HG02623 (cell line): ENCODE measurements at regions not wholly inside any gene's neighbourhood (a gene's known extent, or its start where the extent isn't known, plus 50 kb on each side); places are given as distances from the start of the nearest gene placed in this dataset.
"Not testable (repeated sequence)": the region's sequence is repeated elsewhere in the genome, so short reads cannot be mapped to it uniquely, and the experiment has no call there.

ENCODE experiments used
- ATAC-seq: cut with Tn5 transposase; IDR thresholded peaks from one replicate; pipeline ENCODE4 v1.9.1; 2021; ENCODE audit warnings: moderate library complexity; ENCODE audit not compliant: unreplicated experiment

DNA sequence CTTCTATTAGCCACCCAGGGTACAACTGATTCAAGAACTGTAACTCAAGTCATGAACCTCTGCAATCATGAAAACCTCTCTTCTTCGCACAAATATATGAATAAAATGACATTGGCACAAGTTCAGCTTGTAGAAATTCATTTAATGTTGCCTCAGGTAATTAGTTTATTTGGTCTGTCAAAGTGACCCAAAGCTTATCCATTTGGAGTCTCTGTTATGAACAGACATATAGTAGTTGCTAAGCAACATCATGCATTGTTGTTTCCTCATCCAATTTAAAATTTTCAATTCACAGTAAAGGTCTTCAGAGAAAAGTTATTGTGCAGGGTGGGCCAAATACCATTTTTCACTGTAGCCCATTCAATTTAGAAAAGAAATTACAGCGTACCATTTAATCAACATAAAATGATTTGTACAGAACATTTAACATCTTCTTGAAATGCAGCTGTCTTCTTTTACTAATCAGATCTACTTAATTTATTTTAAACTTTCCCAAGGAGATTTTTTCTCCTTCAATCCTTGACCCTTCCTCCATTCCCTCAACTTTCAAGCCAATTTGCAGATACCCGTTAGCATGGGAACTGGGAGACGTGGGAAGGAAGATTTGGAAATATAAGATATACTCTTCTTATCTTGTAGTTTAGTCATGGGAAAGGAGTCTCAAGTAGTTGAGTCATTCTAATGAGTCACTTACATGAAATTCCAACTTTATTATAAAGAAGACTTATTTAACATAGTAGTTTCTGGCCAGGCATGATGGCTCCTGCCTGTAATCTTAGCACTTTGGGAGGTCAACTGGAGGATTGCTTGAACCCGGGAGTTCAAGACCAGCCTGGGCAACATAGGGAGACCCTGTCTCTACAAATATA is 231.3 kb downstream of the ATPSCKMT start:
- ATAC-seq, result no peak

DNA sequence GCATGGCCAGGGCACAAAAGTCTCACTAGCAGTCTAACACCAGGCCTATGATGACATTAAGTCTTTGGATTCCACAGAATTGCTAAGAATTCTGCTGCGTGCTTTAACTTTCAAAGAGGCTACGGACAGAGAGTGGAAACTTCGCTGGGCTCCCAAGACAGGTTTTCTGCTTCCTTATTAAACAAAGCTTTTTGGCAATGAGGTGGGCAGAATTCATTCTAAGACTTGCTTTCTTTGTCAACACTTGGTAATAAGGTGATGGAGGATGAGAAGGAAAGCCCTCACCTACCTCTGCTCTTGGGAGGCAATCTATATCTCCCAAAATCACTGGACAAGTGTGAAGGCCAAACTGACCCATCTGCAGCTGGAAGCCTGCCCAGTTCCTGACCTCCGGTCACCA is 231.9 kb downstream of the ATPSCKMT start:
- ATAC-seq, result no peak

DNA sequence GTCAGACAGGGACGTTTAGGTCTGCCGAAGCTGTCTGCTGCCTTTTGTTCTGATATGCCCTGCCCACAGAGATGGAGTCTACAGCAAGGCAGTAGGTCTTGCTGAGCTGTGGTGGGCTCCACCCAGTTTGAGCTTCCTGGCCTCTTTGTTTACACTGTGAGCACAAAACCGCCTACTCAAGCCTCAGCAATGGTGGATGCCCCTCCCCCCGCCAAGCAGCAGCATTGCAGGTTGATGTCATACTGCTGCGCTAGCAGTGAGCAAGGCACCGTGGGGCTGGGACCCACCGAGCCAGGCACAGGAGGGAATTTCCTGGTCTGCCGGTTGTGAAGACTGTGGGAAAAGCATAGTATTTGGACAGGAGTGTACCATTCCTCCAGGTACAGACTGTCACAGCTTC is 233.1 kb downstream of the ATPSCKMT start:
- not testable (repeated sequence) for ATAC-seq

DNA sequence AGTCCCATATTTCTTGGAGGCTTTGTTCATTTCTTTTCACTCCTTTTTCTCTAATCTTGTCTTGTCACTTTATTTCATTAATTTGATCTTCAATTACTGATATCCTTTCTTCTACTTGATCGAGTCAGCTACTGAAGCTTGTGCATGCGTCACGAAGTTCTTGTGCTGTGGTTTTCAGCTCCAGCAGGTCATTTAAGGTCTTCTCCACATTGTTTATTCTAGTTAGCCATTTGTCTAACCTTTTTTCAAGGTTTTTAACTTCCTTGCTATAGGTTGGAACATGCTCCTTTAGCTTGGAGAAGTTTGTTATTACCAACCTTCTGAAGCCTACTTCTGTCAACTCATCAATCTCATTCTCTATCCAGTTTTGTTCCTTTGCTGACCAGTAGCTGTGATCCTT is 234.0 kb downstream of the ATPSCKMT start:
- not testable (repeated sequence) for ATAC-seq

DNA sequence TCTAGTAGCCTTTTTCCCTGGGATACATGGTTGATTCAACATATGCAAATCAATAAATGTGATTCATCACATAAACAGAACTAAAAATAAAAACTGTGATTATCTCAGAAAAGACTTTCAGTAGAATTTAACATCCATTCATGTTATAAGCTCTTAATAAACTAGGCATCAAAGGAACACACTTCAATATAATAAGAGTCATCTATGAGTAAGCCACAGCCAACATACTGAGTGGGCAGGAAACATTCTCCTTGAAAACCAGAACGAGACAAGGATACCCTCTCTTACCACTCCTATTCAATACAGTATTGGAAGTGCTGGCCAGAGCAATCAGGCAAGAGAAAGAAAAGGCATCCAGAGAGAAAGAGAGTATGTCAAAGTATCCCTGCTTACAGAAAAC is 239.9 kb downstream of the ATPSCKMT start:
- ATAC-seq, result no peak

DNA sequence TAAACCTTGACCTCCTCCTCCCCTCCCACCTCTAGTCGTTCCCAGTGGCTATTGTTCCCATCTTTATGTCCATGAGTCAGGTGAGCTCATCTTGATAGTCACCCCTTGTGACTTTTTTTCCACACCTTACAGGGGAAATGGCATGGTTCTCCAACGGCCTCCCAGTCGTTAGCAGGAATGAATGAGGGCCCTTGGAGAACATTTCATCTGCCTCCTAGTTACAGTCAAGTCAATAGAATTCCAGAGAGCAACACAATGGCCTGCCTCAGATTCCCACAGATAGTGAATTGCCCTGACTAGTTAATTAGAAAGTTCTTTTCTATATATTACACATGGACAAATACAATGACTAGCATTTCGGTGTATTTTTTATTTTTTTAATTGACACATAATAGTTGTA is 262.6 kb downstream of the ATPSCKMT start:
- no peak for ATAC-seq

DNA sequence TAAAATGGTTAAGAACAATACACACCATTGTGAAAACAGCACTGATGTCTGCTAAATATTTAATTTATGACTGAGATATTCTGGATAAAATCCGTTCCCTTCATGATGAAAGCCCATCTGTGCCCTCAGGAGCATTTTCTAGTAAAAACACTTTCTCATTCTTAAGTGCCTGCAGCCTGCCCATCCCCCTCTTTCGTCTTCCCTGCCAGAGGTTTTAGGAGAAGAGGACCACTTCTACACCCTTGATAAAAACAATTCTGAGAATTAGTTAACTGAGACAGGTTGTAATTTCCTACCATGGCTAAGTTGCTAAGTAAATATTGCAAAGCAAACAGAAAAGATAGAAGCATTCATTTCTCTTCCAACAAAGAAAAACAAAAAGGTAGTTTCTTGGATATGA is 272.6 kb downstream of the ATPSCKMT start:
- ATAC-seq, result no peak

DNA sequence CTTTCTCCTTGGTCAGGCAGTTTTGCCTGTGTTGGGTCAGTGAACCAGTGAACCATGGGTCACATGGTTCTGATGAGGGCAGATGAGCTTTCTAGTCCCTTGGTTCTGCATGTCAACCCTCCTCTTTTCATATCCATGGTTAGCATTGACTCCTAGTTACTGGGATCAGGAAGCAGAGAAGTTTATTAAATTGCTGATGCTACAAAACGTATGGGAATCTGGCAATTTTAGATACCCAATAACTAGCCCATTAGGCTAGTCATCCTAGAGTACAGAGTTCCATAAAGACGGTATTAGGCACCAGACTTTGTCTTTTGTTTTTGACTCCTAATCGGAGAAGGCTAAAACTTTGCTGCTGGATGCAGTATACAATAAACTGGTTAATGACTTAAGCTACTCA is 273.1 kb downstream of the ATPSCKMT start:
- no peak for ATAC-seq

- no peak for ATAC-seq
Measured at GRCh38 chr5:9972059-9972458, 277.6 kb downstream of the ATPSCKMT start.

GRCh38 chr5:9971301-9971700 is 278.4 kb downstream of the ATPSCKMT start:
- ATAC-seq, result no peak

GRCh38 chr5:9958914-9959313 is 290.8 kb downstream of the ATPSCKMT start:
- ATAC-seq, result no peak

- no peak for ATAC-seq
Measured at GRCh38 chr5:9957214-9957613, 292.5 kb downstream of the ATPSCKMT start.

DNA sequence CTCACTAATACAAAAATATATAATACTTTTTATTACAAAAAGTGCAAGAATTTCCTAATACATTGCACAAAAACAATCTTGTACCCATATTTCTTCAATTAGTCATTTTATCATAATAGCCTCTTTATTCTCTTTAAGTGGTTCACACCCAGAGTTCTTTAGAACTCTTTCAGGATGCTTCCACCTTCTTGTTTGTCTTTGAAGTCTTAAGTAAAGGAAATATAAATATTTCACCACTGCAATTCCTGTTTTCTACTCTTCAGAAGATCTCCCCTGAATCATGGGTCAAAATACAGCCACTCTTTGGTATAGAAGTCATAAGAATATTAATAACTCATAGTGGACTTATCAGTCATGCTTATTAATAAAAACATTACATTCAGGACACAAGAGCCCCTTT is 293.0 kb downstream of the ATPSCKMT start:
- ATAC-seq, result no peak

DNA sequence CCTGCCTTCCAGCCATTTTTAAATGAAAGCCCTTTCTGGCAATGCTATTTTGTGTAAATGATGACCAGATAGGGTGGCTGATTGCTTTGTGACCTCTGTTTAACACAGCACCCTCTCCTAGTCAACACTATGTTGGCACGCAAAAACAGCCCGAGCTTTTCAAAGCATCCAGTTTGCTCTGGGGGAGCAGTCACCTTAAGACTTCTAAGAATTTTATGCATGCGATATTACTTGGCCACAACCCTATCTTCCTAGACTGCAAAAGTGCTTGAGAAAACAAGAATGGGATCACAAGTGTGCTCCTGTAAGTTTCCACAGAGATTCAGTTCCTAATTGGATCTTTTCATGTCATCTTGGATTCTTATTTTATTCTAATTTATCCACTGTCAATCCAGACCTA is 294.1 kb downstream of the ATPSCKMT start:
- ATAC-seq, result no peak

DNA sequence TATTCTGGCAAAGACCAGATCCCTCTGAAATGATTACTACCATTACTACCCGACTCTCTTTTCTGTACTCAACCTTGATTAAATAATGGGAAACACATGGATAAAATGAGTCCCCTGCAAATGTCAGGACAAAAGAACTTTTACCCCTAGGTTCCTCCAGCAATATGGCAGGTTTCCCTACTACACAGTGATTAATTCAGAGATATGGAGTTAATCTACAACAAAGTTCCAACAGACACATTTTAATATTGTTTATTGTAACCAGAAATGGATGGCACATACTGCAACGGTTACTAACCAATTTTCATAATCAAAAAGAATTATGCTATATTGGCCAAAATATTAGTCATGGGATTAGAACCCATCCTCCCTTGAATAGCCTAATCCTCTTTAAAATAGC is 294.8 kb downstream of the ATPSCKMT start:
- no peak for ATAC-seq

DNA sequence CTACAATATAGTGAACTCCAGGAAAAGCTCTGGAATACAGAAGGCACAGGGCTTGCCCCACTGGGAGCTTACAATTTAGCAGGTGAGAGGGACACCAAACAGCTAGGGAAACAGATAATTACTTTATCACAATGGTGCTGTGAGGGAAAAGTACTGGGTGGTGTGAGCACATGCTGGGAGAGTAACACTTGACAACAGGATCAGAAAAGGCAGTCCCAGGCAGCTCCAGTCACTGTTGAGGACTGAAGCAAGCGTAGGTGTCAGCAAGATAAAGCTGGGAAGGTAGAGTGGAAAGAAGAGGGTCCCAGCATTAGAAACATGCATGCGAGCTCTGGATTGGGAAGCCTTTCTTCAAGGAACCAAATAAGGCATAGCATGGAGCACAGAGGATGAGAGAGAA is 296.0 kb downstream of the ATPSCKMT start:
- ATAC-seq, result no peak

DNA sequence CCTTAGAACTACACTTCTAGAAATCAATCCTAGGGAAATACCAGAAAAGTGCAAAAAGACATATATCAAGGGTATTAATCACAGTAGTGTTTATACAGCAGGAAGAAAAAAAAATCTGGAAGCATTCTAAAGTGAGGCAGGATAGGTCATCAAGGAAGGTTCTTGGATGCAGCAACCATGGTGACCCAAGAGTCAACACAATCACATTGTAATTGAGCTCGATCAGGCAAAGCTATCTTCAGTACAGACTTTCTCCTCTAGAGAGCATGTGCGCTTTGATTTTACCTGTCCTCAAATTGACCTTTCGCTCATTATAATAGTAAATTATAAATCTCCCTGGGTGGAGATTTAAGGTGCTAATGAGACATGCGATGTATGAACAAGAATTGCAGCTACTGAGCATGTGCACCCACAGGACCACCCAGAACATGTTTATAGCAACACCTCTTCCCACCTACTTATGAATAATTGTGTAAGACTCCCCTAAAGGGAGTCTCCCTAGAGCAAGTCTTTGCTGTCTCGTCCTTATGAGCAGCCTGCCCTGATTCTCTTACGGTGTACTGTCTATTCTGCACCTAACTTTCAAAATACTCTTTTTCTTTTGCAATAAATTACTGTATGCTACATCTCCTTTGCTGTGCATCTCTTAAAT is 297.7 kb downstream of the ATPSCKMT start:
- no peak for ATAC-seq

DNA sequence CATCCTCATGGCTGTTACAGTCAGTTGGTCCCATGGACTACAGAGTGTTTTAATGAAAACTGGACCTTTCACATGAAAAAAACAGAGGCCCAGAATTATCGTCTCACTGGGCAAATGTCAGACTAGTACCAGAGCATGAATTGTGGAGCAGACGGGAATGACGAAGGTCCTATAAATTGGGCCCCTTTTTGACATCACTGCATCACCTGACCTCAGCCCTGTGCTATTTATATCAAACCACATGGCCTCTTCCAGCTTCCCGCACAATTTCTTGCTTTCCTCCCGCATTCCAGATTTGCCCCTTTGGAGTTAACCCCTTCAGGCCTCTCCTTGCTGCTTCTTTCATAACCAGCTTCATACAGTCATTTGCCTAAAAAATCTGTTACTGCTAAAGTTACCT is 301.7 kb downstream of the ATPSCKMT start:
- no peak for ATAC-seq

DNA sequence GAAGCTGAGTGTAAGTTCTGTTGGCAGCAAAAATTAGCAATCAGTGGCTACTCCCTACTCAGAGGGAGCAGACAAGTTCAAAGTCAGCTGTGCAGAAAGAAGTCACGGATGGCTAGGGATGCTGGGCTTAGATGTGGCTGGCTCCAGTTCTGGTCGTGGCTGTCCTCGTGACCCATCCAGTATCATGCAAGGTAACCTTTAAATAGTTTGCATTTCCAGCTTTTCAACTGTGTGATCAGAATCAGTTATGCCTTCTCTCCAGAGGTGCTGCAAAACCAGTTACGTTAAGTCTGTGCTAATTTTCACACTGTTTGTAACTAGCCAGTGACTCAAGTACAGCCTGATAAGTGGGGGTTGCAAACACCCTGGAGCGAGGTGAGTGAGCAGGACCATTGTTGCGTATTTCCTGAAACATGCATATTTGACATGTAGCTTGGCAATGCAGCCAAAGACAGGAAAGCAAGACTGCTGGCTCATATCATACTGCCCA is 302.4 kb downstream of the ATPSCKMT start:
- ATAC-seq, result no peak

GRCh38 chr5:9932770-9933169 is 302.6 kb upstream of the TAS2R1 start:
- ATAC-seq, result no peak

DNA sequence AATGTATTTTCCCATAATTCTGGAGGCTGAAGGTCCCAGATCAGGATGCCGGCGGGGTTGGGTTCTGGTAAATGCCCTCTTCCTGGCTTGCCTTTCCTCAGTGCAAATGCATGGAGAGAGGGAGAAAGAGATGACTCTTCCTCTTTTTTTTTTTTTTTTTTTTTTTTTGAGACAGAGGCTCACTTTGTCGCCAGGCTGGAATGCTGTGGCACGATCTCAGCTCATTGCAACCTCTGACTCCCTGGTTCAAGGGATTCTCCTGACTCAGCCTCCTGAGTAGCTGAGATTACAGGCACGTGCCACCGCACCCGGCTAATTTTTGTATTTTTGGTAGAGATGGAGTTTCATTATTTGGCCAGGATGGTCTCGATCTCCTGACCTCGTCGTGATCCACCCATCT is 300.0 kb upstream of the TAS2R1 start:
- no peak for ATAC-seq

GRCh38 chr5:9928326-9928725 is 298.2 kb upstream of the TAS2R1 start:
- no peak for ATAC-seq
